A549 (cell line): ENCODE measurements at regions not wholly inside any gene's neighbourhood (a gene's known extent, or its start where the extent isn't known, plus 50 kb on each side); places are given as distances from the start of the nearest gene placed in this dataset.

Experiments
- ATAC-seq, 2 experiments: fragments of 200-7000 bp in 1 of 2; fragments of >200 bp in 1 of 2; cut with Nextera tagmentation in 1 of 2; cut with Tn5 transposase in 1 of 2; 3 replicates each; pipeline versions ENCODE4 v1.8.0 to v1.9.1; 2018 to 2020; ENCODE audit warnings: mild to moderate bottlenecking in 1 of 2, moderate library complexity in 1 of 2
- CTCF ChIA-PET: fragments of 300-600 bp; sonication (Branson Sonifier 250); formaldehyde crosslinking; extraction: SDS; loops from one replicate; lab custom pipeline; 2021; ENCODE audit warnings: antibody characterized with exemption, inconsistent platforms; lab: Yijun Ruan, JAX
- POLR2A ChIA-PET: fragments of 350-600 bp; formaldehyde crosslinking; extraction: SDS; loops from one replicate; lab custom pipeline; 2021; ENCODE audit warnings: antibody characterized with exemption, inconsistent platforms; lab: Yijun Ruan, JAX
- DNase-seq, 2 experiments: peaks; one replicate each; pipeline versions ENCODE4 v3.0.0 to v3.0.0-alpha.2; 2011 to 2016; ENCODE audit warnings: low read depth in 1 of 2, low spot score in 1 of 2
- FAIRE-seq: peaks from 2 replicates; lab custom pipeline; 2011; peaks lifted over from hg19 to GRCh38; lab: Jason Lieb, UNC
- H3K27ac ChIP-seq, 2 experiments: fragments of >200 bp; sonication (Bioruptor Twin); formaldehyde crosslinking; 3 replicates each; pipeline ENCODE4 v1.5.1; 2016 to 2017
- H3K4me1 ChIP-seq: fragments of >200 bp; sonication (Bioruptor Twin); formaldehyde crosslinking; 3 replicates; pipeline ENCODE4 v1.6.1; 2016
- H3K4me2 ChIP-seq: fragments of >200 bp; sonication (Bioruptor Twin); formaldehyde crosslinking; 3 replicates; pipeline ENCODE4 v1.6.1; 2016
- H3K4me3 ChIP-seq: fragments of >200 bp; sonication (Bioruptor Twin); formaldehyde crosslinking; 3 replicates; pipeline ENCODE4 v1.5.1; 2016
- H3K9me3 ChIP-seq: fragments of >200 bp; sonication (Bioruptor Twin); formaldehyde crosslinking; 3 replicates; pipeline ENCODE4 v1.6.1; 2016
- CEBPB ChIP-seq, 2 experiments: fragments of >200 bp in 1 of 2; sonication (Bioruptor Twin) in 1 of 2; formaldehyde crosslinking in 1 of 2; IDR thresholded peaks; 2 replicates each; pipeline ENCODE4 v1.6.1; 2012 to 2016
- E2F6 ChIP-seq: IDR thresholded peaks from 2 replicates; pipeline ENCODE4 v1.6.1; 2012; ENCODE audit warnings: low read depth, borderline replicate concordance
- EHF ChIP-seq: fragments of 250-450 bp; sonication (Bioruptor Pico); IDR thresholded peaks from 2 replicates; pipeline ENCODE4 v1.5.0; 2020; ENCODE audit warnings: mild to moderate bottlenecking
- FOSL2 ChIP-seq, 2 experiments: fragments of 450-650 bp in 1 of 2; fragments of >200 bp in 1 of 2; sonication (Bioruptor Twin) in 1 of 2; formaldehyde crosslinking; IDR thresholded peaks; 2 replicates each; pipeline versions ENCODE4 v1.5.0 to v1.6.1; 2016 to 2020; ENCODE audit warnings: mild to moderate bottlenecking in 1 of 2, moderate library complexity in 1 of 2
- HMGXB4 ChIP-seq: fragments of 250-450 bp; sonication (Bioruptor Pico); IDR thresholded peaks from 2 replicates; pipeline ENCODE4 v1.5.0; 2021; ENCODE audit warnings: mild to moderate bottlenecking, moderate library complexity, borderline replicate concordance
- JUNB ChIP-seq: fragments of >200 bp; sonication (Bioruptor Twin); formaldehyde crosslinking; IDR thresholded peaks from 2 replicates; pipeline ENCODE4 v1.6.1; 2016
- MYC ChIP-seq: IDR thresholded peaks from 2 replicates; pipeline ENCODE4 v1.6.1; 2012; ENCODE audit warnings: mild to moderate bottlenecking, inconsistent platforms, low read length, improper control_type of control experiment, borderline replicate concordance
- NPAS2 ChIP-seq: fragments of 250-450 bp; sonication (Bioruptor Pico); IDR thresholded peaks from 2 replicates; pipeline ENCODE4 v1.8.0; 2022; ENCODE audit warnings: mild to moderate bottlenecking, moderate library complexity, borderline replicate concordance
- NR3C1 ChIP-seq: fragments of >200 bp; sonication (Bioruptor Twin); formaldehyde crosslinking; IDR thresholded peaks from 3 replicates; pipeline ENCODE4 v1.6.1; 2017
- POLR2A ChIP-seq: IDR thresholded peaks from 2 replicates; pipeline ENCODE4 v1.6.1; 2012; ENCODE audit warnings: mild to moderate bottlenecking, low read length
- RAD21 ChIP-seq, 2 experiments: fragments of >200 bp in 1 of 2; sonication (Bioruptor Twin) in 1 of 2; formaldehyde crosslinking in 1 of 2; IDR thresholded peaks in 1 of 2; conservative IDR thresholded peaks in 1 of 2; 2 replicates in 1 of 2; 3 replicates in 1 of 2; pipeline ENCODE4 v1.6.1; 2012 to 2018; ENCODE audit warnings: inconsistent platforms in 1 of 2
- RARB ChIP-seq: fragments of 250-450 bp; sonication (Bioruptor Pico); IDR thresholded peaks from 2 replicates; pipeline ENCODE4 v1.8.0; 2021; ENCODE audit warnings: mild to moderate bottlenecking, moderate library complexity
- RFX5 ChIP-seq: fragments of 450-650 bp; IDR thresholded peaks from 2 replicates; pipeline ENCODE4 v1.7.1; 2014; ENCODE audit warnings: antibody characterized with exemption, mild to moderate bottlenecking, moderate library complexity
- TFCP2L1 ChIP-seq: fragments of 250-450 bp; sonication (Bioruptor Pico); IDR thresholded peaks from 2 replicates; pipeline ENCODE4 v1.5.0; 2021; ENCODE audit warnings: mild to moderate bottlenecking
- USF2 ChIP-seq: fragments of 450-650 bp; IDR thresholded peaks from 2 replicates; pipeline ENCODE4 v1.6.1; 2014; ENCODE audit warnings: antibody characterized with exemption
- ZNF302 ChIP-seq: fragments of 250-450 bp; sonication (Bioruptor Pico); IDR thresholded peaks from 2 replicates; pipeline ENCODE4 v1.9.0; 2021; ENCODE audit warnings: inconsistent platforms, mild to moderate bottlenecking, moderate library complexity
- WGBS: methylation state at CpG from one replicate; pipeline ENCODE4 v1.1.6; 2017; ENCODE audit errors: missing lambda C conversion rate; 5-methylcytosine and 5-hydroxymethylcytosine counted together
- TF ChIP-seq, protein P1 (sequence below): IDR thresholded peaks from 2 replicates; pipeline ENCODE4 v1.6.1; 2012

GRCh38 chr5:173452119-173452905 lies 124.1 kb upstream of the STC2 start:
- WGBS = 63% methylated on average over 9 of the region's 9 CpGs
- FAIRE-seq = no peak
- ChIA-PET CTCF (interaction anchor here (1.1 to 4.2 kb wide), 6 partner anchors 13 to 159 kb away, joined by 3 to 12 read pairs (median 5); no protein-coding TSS in a partner anchor), POLR2A (interaction anchor here (0.9 kb wide), 1 partner anchor 123 kb away, joined by 3 read pairs; no protein-coding TSS in a partner anchor)
- Histone ChIP-seq H3K27ac (peak overlapping the region; percentile 86 to 90; a peak in 5 of 6 replicates), H3K4me1 (peaks cover 46% of the 10 kb centered on the region), H3K4me3 (no peak overlapping the region), H3K4me2 (peak overlapping the region; percentile 28; the same call in 2 of the 3 replicates), H3K9me3 (no peaks in the 10 kb centered on the region)
- DNase-seq = peak in 1 of 2 experiments; percentile 50
- ATAC-seq = no peak
- TF ChIP-seq USF2 = no peak
- TF ChIP-seq JUNB = peak; percentile 25; the same call in 1 of the 2 replicates
- peak; percentile 88 to 96 for TF ChIP-seq CEBPB (IDR thresholded peaks at IDR 0.05)
- TF ChIP-seq FOSL2 (IDR thresholded peaks at IDR 0.05) = no peak
- peak; percentile 39; the same call in 1 of the 2 replicates for TF ChIP-seq FOSL2 (CRISPR knock-in tag; IDR thresholded peaks at IDR 0.05)
- no peak for TF ChIP-seq RARB
- TF ChIP-seq, protein P1, sequence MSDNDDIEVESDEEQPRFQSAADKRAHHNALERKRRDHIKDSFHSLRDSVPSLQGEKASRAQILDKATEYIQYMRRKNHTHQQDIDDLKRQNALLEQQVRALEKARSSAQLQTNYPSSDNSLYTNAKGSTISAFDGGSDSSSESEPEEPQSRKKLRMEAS = peak; percentile 40; the same call in 1 of the 2 replicates

DNA sequence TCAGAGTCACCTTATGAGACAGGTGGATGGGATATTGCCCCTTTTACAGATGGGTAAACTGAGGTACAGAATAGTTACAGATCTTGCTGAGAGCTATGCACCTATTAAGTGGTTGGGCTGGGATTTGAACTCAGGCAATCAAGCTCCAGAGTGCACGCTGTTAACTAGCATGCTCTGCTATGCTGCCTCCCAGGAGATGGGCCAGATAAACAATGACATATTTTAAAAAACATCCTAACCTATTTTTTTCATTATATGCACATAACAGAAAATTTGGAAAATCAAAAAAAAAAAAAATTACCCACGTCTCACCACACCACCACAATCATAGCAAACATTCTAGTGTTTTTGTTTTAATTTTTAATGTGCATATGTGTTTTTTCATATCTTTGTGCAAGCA lies 123.4 kb upstream of the STC2 start:
- TF ChIP-seq NR3C1 (no peak), HMGXB4 (CRISPR knock-in tag) (no peak), RFX5 (no peak), CEBPB (IDR thresholded peaks at IDR 0.05) (no peak), NPAS2 (no peak), E2F6 (no peak), TFCP2L1 (CRISPR knock-in tag) (no peak), EHF (CRISPR knock-in tag) (no peak), MYC (no peak), POLR2A (no peak), ZNF302 (CRISPR knock-in tag) (no peak)
- Histone ChIP-seq H3K4me3 (no peak overlapping the region), H3K4me1 (peaks cover 46% of the 10 kb centered on the region), H3K9me3 (no peaks in the 10 kb centered on the region), H3K4me2 (peak overlapping the region; percentile 28; the same call in 2 of the 3 replicates), H3K27ac (peak overlapping the region; percentile 30 to 86; a peak in 4 of 6 replicates)
- POLR2A ChIA-PET = no interaction called here
- ATAC-seq (no peak), FAIRE-seq (no peak), DNase-seq (no peak)
- WGBS = 83% methylated on average over 2 of the region's 2 CpGs
- CTCF ChIA-PET = interaction anchor here (1.1 to 4.2 kb wide), 8 partner anchors 13 to 158 kb away, joined by 3 to 12 read pairs (median 4); no protein-coding TSS in a partner anchor

DNA sequence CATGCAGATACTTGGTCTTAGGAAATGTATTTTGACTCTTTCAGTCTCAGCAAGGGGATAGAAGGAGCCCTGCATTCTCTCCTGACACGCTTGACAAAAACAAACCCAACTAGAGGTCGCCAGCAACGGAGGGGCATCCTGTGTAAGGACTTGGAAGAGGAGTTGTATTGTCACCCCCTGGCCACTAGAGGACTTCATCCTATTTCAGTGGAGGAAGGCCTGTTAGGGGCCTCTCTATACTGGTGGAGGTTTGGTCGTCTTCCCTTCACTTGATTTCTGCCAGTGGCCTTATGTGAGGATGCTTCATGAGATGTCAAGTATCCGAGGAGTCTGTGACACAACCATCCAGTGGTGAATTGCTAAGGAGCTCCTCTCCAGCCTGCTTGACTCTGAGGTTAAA lies 122.8 kb upstream of the STC2 start:
- ATAC-seq (no peak), DNase-seq (peak; percentile 33 to 62), FAIRE-seq (no peak)
- Histone ChIP-seq H3K4me2 (no peak overlapping the region), H3K27ac (peak overlapping the region; percentile 30 to 86; a peak in 4 of 6 replicates), H3K9me3 (no peaks in the 10 kb centered on the region), H3K4me3 (no peak overlapping the region), H3K4me1 (peaks cover 45% of the 10 kb centered on the region)
- POLR2A ChIA-PET = no interaction called here
- CTCF ChIA-PET = interaction anchor here (1.3 to 4.2 kb wide), 6 partner anchors 17 to 157 kb away, joined by 3 to 12 read pairs (median 5); no protein-coding TSS in a partner anchor
- TF ChIP-seq RAD21 (conservative IDR thresholded peaks at IDR 0.05 in 1 of 2, IDR thresholded peaks at IDR 0.05 in 1 of 2) = peak in 1 of 2 experiments; percentile 28; a peak in 2 of 5 replicates
- no peak for TF ChIP-seq RFX5
- 82% methylated on average over 5 of the region's 5 CpGs for WGBS
